ENCODE measurements at regions not wholly inside any gene's neighbourhood (a gene's known extent, or its start where the extent isn't known, plus 50 kb on each side); places are given as distances from the start of the nearest gene placed in this dataset.

DNA sequence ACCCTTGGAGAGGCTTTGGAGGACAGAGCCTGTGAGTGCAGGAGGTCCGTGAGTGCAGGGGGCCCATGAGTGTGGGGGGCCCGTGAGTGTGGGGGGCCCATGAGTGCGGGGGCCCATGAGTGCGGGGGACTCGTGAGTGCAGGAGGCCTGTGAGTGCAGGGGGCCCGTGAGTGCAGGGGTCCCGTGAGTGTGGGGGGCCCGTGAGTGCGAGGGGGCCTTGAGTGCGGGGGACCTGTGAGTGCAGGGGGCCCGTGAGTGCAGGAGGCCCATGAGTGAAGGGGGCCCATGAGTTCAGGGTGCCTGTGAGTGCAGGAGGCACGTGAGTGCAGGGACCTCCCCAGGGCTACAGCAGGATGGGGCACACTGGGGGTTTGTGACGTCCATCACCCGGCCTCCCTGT is 108.3 kb upstream of the TTC34 start:
- TF ChIP-seq, protein P1, sequence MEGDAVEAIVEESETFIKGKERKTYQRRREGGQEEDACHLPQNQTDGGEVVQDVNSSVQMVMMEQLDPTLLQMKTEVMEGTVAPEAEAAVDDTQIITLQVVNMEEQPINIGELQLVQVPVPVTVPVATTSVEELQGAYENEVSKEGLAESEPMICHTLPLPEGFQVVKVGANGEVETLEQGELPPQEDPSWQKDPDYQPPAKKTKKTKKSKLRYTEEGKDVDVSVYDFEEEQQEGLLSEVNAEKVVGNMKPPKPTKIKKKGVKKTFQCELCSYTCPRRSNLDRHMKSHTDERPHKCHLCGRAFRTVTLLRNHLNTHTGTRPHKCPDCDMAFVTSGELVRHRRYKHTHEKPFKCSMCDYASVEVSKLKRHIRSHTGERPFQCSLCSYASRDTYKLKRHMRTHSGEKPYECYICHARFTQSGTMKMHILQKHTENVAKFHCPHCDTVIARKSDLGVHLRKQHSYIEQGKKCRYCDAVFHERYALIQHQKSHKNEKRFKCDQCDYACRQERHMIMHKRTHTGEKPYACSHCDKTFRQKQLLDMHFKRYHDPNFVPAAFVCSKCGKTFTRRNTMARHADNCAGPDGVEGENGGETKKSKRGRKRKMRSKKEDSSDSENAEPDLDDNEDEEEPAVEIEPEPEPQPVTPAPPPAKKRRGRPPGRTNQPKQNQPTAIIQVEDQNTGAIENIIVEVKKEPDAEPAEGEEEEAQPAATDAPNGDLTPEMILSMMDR (IDR thresholded peaks at IDR 0.05) = no peak
- 79 to 85% methylated on average over 14 of the region's 14 CpGs for WGBS, 2 donors
- no peak overlapping the region for H3K4me3 ChIP-seq

DNA sequence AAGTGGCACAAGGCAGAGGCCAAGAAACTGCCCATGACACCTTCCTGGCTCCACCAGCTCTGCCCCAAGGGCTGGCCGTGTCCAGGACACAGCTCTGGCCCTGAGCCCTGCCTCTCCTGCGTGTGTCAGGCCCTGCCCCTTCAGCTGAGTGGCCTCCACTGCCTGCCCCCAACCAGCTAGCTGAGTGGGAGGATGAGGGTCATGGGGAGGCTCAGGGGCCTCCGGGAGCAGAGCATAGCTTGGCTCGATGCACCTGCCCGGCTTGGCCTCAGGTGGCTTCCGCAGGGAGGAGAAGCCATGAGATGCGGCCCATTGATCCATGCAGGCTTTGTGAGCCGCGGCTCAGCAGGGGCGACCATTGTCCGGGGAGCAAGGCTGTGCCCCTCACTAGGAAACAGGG is 108.7 kb upstream of the TTC34 start:
- ATAC-seq (no peak), DNase-seq (no peak)
- Histone ChIP-seq H3K36me3 (no peaks in the 10 kb centered on the region), H3K4me3 (no peak overlapping the region), H3K4me1 (no peaks in the 10 kb centered on the region), H3K27ac (no peak overlapping the region), H3K27me3 (peaks cover 0 to 20% (median 4%) of the 10 kb centered on the region in 7 donors), H3K9me3 (no peaks in the 10 kb centered on the region)
- intact Hi-C loops (cut with DNase I) = no loop called here
- TF ChIP-seq, protein P1 (IDR thresholded peaks at IDR 0.05) = no peak
- 81 to 82% methylated on average over 11 of the region's 11 CpGs for WGBS, 2 donors

More for the DNA sequence above, 108.3 kb upstream of the TTC34 start:
- peaks cover 0 to 24% (median 8%) of the 10 kb centered on the region in 7 donors for H3K27me3 ChIP-seq
- DNase-seq (no peak), ATAC-seq (no peak)
- H3K27ac ChIP-seq = no peak overlapping the region
- intact Hi-C loops (cut with DNase I) = no loop called here
- H3K36me3 ChIP-seq = no peaks in the 10 kb centered on the region
- H3K4me1 ChIP-seq = no peaks in the 10 kb centered on the region
- H3K9me3 ChIP-seq = no peaks in the 10 kb centered on the region

GRCh38 chr1:2911421-2912178 is 109.7 kb upstream of the ACTRT2 start:
- Histone ChIP-seq H3K9me3 (no peaks in the 10 kb centered on the region), H3K27ac (no peak overlapping the region), H3K27me3 (peaks cover 0 to 11% (median 0%) of the 10 kb centered on the region in 7 donors), H3K4me1 (no peaks in the 10 kb centered on the region), H3K4me3 (no peak overlapping the region), H3K36me3 (no peaks in the 10 kb centered on the region)
- WGBS, 2 donors = 86 to 87% methylated on average over 31 of the region's 31 CpGs
- intact Hi-C loops (cut with DNase I) = no loop called here
- TF ChIP-seq, protein P1 (IDR thresholded peaks at IDR 0.05) = no peak
- ATAC-seq (no peak), DNase-seq (no peak)

DNA sequence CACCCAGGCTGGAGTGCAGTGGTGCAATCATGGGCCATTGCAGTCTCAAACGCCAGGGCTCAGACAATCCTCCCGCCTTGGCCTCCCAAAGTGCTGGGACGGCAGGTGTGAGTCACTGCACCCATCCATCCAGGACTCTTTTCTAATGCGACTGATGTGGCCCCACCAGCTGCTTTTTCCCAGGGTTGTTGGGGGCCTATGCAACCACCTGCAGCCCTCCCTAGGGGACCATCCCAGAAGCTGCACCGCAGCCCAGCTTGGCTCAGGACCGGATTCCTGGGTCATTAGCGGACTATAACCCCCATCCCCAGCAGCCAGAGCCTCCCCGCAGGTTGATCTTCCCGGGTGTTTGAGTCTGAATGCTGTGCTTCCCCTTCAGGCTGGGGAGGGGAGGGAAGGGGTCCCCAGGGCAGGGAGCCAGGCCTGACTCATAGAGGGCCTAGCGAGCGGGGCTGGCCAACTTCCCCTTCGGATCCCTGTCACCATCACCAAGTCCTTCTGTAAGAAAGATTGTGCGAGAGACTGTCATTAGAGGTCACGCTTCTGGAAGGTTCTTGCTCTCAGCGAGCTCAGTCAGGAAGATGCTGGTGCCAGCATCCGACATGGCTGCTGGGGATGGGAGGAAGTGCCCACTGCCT is 108.7 kb upstream of the ACTRT2 start:
- no peaks in the 10 kb centered on the region for H3K9me3 ChIP-seq
- H3K4me3 ChIP-seq = no peak overlapping the region
- intact Hi-C loops (cut with DNase I) = no loop called here
- H3K27me3 ChIP-seq = peaks cover 0 to 9% (median 0%) of the 10 kb centered on the region in 7 donors
- DNase-seq = no peak
- no peak overlapping the region for H3K27ac ChIP-seq
- no peaks in the 10 kb centered on the region for H3K36me3 ChIP-seq
- no peaks in the 10 kb centered on the region for H3K4me1 ChIP-seq
- 73 to 79% methylated on average over 16 of the region's 16 CpGs for WGBS, 2 donors
- ATAC-seq = no peak
- TF ChIP-seq, protein P1 (IDR thresholded peaks at IDR 0.05) = no peak
